ENCODE measurements at regions not wholly inside any gene's neighbourhood (a gene's known extent, or its start where the extent isn't known, plus 50 kb on each side); places are given as distances from the start of the nearest gene placed in this dataset.

GRCh38 chr5:173501271-173501670 is 115.2 kb downstream of the BOD1 start:
- Mint-ChIP-seq H3K36me3 (ENCODE audit: low read depth) (no peaks in the 10 kb centered on the region), H3K27ac (no peak overlapping the region), H3K4me3 (no peak overlapping the region), H3K27me3 (peaks cover 1% of the 10 kb centered on the region), H3K9me3 (peaks cover 1% of the 10 kb centered on the region), H3K4me1 (ENCODE audit: low read depth) (no peaks in the 10 kb centered on the region)
- intact Hi-C loops (cut with micrococcal nuclease), result no loop called here
- ATAC-seq (no peak), DNase-seq (no peak)
- no peak for TF ChIP-seq CTCF (IDR thresholded peaks at IDR 0.05)
- ChIA-PET CTCF (no interaction called here), POLR2A (no interaction called here)

GRCh38 chr5:173500213-173500560 is 116.3 kb downstream of the BOD1 start:
- DNase-seq, result no peak
- ChIA-PET POLR2A (no interaction called here), CTCF (interaction anchor here (1.8 kb wide), 1 partner anchor 73 kb away, joined by 5 read pairs; no protein-coding TSS in a partner anchor)
- Mint-ChIP-seq H3K4me1 (ENCODE audit: low read depth) (no peaks in the 10 kb centered on the region), H3K36me3 (ENCODE audit: low read depth) (no peaks in the 10 kb centered on the region), H3K27ac (no peak overlapping the region), H3K27me3 (peaks cover 1% of the 10 kb centered on the region), H3K4me3 (no peak overlapping the region), H3K9me3 (no peaks in the 10 kb centered on the region)
- TF ChIP-seq CTCF (IDR thresholded peaks at IDR 0.05), result no peak
- intact Hi-C loops (cut with micrococcal nuclease), result no loop called here
- ATAC-seq, result no peak

GRCh38 chr5:173499471-173500212 is 116.8 kb downstream of the BOD1 start:
- Mint-ChIP-seq H3K36me3 (ENCODE audit: low read depth) (no peaks in the 10 kb centered on the region), H3K27me3 (peaks cover 1% of the 10 kb centered on the region), H3K4me3 (no peak overlapping the region), H3K27ac (no peak overlapping the region), H3K9me3 (no peaks in the 10 kb centered on the region), H3K4me1 (ENCODE audit: low read depth) (no peaks in the 10 kb centered on the region)
- CTCF ChIA-PET, result interaction anchor here (1.8 kb wide), 1 partner anchor 74 kb away, joined by 5 read pairs; no protein-coding TSS in a partner anchor
- no peak for ATAC-seq
- intact Hi-C loops (cut with micrococcal nuclease), result no loop called here
- no peak for TF ChIP-seq CTCF (IDR thresholded peaks at IDR 0.05)
- POLR2A ChIA-PET, result no interaction called here
- no peak for DNase-seq

- DNase-seq (no peak), ATAC-seq (no peak)
- H3K27me3 Mint-ChIP-seq, result peaks cover 1% of the 10 kb centered on the region
- TF ChIP-seq CTCF (IDR thresholded peaks at IDR 0.05), result no peak
- no peak overlapping the region for H3K27ac Mint-ChIP-seq
- POLR2A ChIA-PET, result no interaction called here
- H3K4me3 Mint-ChIP-seq, result no peak overlapping the region
- no peaks in the 10 kb centered on the region for H3K4me1 Mint-ChIP-seq (ENCODE audit: low read depth)
- no peaks in the 10 kb centered on the region for H3K36me3 Mint-ChIP-seq (ENCODE audit: low read depth)
- no peaks in the 10 kb centered on the region for H3K9me3 Mint-ChIP-seq
- CTCF ChIA-PET, result interaction anchor here (1.8 kb wide), 1 partner anchor 74 kb away, joined by 5 read pairs; no protein-coding TSS in a partner anchor
- intact Hi-C loops (cut with micrococcal nuclease), result no loop called here
Measured at GRCh38 chr5:173498739-173499470, 117.5 kb downstream of the BOD1 start.

GRCh38 chr5:173498286-173498685 is 118.2 kb downstream of the BOD1 start:
- Mint-ChIP-seq H3K4me3 (no peak overlapping the region), H3K9me3 (no peaks in the 10 kb centered on the region), H3K36me3 (ENCODE audit: low read depth) (no peaks in the 10 kb centered on the region), H3K27ac (no peak overlapping the region), H3K4me1 (ENCODE audit: low read depth) (no peaks in the 10 kb centered on the region), H3K27me3 (peaks cover 1% of the 10 kb centered on the region)
- POLR2A ChIA-PET, result no interaction called here
- CTCF ChIA-PET, result no interaction called here
- DNase-seq, result no peak
- no peak for ATAC-seq
- TF ChIP-seq CTCF (IDR thresholded peaks at IDR 0.05), result no peak
- intact Hi-C loops (cut with micrococcal nuclease), result no loop called here
